Prostate gland (tissue), 2 donors: ENCODE measurements at regions not wholly inside any gene's neighbourhood (a gene's known extent, or its start where the extent isn't known, plus 50 kb on each side); places are given as distances from the start of the nearest gene placed in this dataset.

Source experiments
- DNase-seq: peaks from one replicate; pipeline ENCODE4 v3.0.0-alpha.2; 2019; ENCODE audit warnings: low spot score
- H3K27ac ChIP-seq, 2 donors: fragments of 200-600 bp; sonication (generic); 2 replicates each; pipeline ENCODE4 v1.5.1; 2017 to 2019
- H3K27me3 ChIP-seq: fragments of 200-600 bp; sonication (generic); replicated peaks from 2 replicates; pipeline ENCODE4 v1.5.1; 2019; ENCODE audit not compliant: insufficient read depth
- H3K36me3 ChIP-seq, 2 donors: fragments of 200-600 bp; sonication (generic); 1 replicate in 1 of 2; 2 replicates in 1 of 2; pipeline versions ENCODE4 v1.5.1 to v1.8.1; 2017 to 2019
- H3K4me1 ChIP-seq: fragments of 200-600 bp; sonication (generic); replicated peaks from 2 replicates; pipeline ENCODE4 v1.5.1; 2019
- H3K4me3 ChIP-seq, 2 donors: fragments of 200-600 bp; sonication (generic); 2 replicates each; pipeline ENCODE4 v1.5.1; 2017 to 2019
- H3K9me3 ChIP-seq: fragments of 200-600 bp; sonication (generic); 2 replicates; pipeline ENCODE4 v1.5.1; 2017
- CTCF ChIP-seq, 4 experiments: fragments of 200-600 bp in 2 of 4; fragments of 450-650 bp in 2 of 4; sonication (generic) in 2 of 4; IDR thresholded peaks; 1 replicate in 3 of 4; 2 replicates in 1 of 4; pipeline ENCODE4 v1.5.1; 2016 to 2019; ENCODE audit warnings: antibody characterized with exemption in 4 of 4, mild to moderate bottlenecking in 2 of 4, moderate library complexity in 2 of 4
- POLR2A ChIP-seq: fragments of 450-650 bp; IDR thresholded peaks from one replicate; pipeline ENCODE4 v1.6.1; 2016; ENCODE audit warnings: antibody characterized with exemption, mild to moderate bottlenecking
- POLR2AphosphoS5 ChIP-seq: sonication (generic); formaldehyde crosslinking; IDR thresholded peaks from one replicate; pipeline ENCODE4 v1.6.1; 2017; ENCODE audit warnings: antibody characterized with exemption
- WGBS: methylation state at CpG from one replicate; pipeline ENCODE4 v1.1.5; 2018; 5-methylcytosine and 5-hydroxymethylcytosine counted together
- intact Hi-C: fragments of 100-400 bp; cut with DNase I; formaldehyde crosslinking; loops from one replicate; pipeline ENCODE4 v1.14.2; 2022

DNA sequence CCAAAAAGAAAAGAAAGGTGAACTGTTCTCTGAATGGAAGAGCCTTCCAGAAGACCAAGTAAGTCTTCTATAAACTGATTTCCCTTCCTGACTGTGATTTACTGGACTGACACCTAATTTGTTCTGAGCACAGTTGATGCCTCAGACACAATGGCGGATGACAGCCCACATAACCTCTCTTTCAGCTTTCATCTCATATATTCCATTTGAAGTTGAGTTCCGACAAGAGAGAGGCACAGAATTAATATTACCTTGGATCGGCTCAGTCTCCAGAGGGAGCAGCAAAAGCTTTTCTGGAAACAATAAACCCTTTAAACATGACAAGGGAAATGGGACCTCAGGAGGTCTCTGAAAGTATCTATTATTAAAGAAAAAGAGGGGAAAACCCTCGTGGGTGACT is 638.7 kb upstream of the SETBP1 start:
- intact Hi-C loops: no loop called here
- DNase-seq: no peak
- H3K4me3 ChIP-seq: no peak overlapping the region
- 61% methylated on average over 4 of the region's 4 CpGs for WGBS
- no peaks in the 10 kb centered on the region for H3K27me3 ChIP-seq
- H3K27ac ChIP-seq: no peak overlapping the region
- no peak for TF ChIP-seq POLR2AphosphoS5
- H3K9me3 ChIP-seq: no peaks in the 10 kb centered on the region
- no peaks in the 10 kb centered on the region for H3K4me1 ChIP-seq
- no peaks in the 10 kb centered on the region for H3K36me3 ChIP-seq

- no peak overlapping the region for H3K27ac ChIP-seq
- H3K9me3 ChIP-seq: no peaks in the 10 kb centered on the region
- intact Hi-C loops: no loop called here
- H3K4me1 ChIP-seq: no peaks in the 10 kb centered on the region
- no peak for DNase-seq
- H3K4me3 ChIP-seq: no peak overlapping the region
- 92% methylated on average over 8 of the region's 8 CpGs for WGBS
- H3K36me3 ChIP-seq: no peaks in the 10 kb centered on the region
- TF ChIP-seq CTCF (IDR thresholded peaks at IDR 0.05): no peak
- no peak for TF ChIP-seq POLR2AphosphoS5
- no peak for TF ChIP-seq POLR2A
- no peaks in the 10 kb centered on the region for H3K27me3 ChIP-seq
These were observed 634.2 kb upstream of the SETBP1 start for GRCh38 chr18:44046376-44046975.

DNA sequence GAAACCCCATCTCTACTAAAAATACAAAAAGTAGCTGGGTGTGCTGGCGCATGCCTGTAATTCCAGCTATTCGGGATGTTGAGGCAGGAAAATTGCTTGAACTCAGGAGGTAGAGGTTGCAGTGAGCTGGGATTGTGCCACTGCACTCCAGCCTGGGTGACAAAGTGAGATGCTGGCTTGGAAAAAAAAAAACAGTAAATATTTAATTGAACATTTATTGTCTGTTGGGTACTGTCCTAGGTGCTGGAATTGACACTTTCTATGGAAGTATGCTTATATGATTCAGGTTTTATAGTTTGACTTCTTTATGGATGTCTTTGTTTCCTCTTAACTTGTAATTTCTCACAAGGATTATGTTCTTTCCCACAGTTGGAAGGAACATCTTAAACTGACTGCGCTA is 633.1 kb upstream of the SETBP1 start:
- no peak for DNase-seq
- no peaks in the 10 kb centered on the region for H3K36me3 ChIP-seq
- H3K27me3 ChIP-seq: no peaks in the 10 kb centered on the region
- H3K27ac ChIP-seq: no peak overlapping the region
- intact Hi-C loops: no loop called here
- H3K4me1 ChIP-seq: no peaks in the 10 kb centered on the region
- TF ChIP-seq CTCF (IDR thresholded peaks at IDR 0.05) (no peak), POLR2AphosphoS5 (no peak), POLR2A (no peak)
- no peaks in the 10 kb centered on the region for H3K9me3 ChIP-seq
- WGBS: 76% methylated on average over 3 of the region's 3 CpGs
- no peak overlapping the region for H3K4me3 ChIP-seq

GRCh38 chr18:44048435-44048834 is 632.3 kb upstream of the SETBP1 start:
- Histone ChIP-seq H3K27me3 (no peaks in the 10 kb centered on the region), H3K4me1 (no peaks in the 10 kb centered on the region), H3K4me3 (no peak overlapping the region), H3K36me3 (no peaks in the 10 kb centered on the region), H3K27ac (no peak overlapping the region), H3K9me3 (no peaks in the 10 kb centered on the region)
- TF ChIP-seq POLR2A (no peak), POLR2AphosphoS5 (no peak), CTCF (IDR thresholded peaks at IDR 0.05) (no peak)
- no peak for DNase-seq
- intact Hi-C loops: no loop called here
- WGBS: 81% methylated on average over 3 of the region's 3 CpGs

GRCh38 chr18:44048846-44049245 is 631.8 kb upstream of the SETBP1 start:
- Histone ChIP-seq H3K4me3 (no peak overlapping the region), H3K36me3 (no peaks in the 10 kb centered on the region), H3K27ac (no peak overlapping the region), H3K4me1 (no peaks in the 10 kb centered on the region), H3K9me3 (no peaks in the 10 kb centered on the region), H3K27me3 (no peaks in the 10 kb centered on the region)
- no peak for DNase-seq
- TF ChIP-seq POLR2A (no peak), POLR2AphosphoS5 (no peak), CTCF (IDR thresholded peaks at IDR 0.05) (no peak)
- intact Hi-C loops: no loop called here
- 90% methylated on average over 2 of the region's 2 CpGs for WGBS
